ENCODE measurements at regions not wholly inside any gene's neighbourhood (a gene's known extent, or its start where the extent isn't known, plus 50 kb on each side); places are given as distances from the start of the nearest gene placed in this dataset.

GRCh38 chr5:32933692-32934091, 222.6 kb downstream of the NPR3 start:
- no peak overlapping the region for H3K4me3 ChIP-seq (ENCODE audit: low read depth in 1 of 3, low read length in 3 of 3)
- FAIRE-seq (no peak), DNase-seq (no peak)
- 82 to 84% (median 82%) methylated on average over 8 of the region's 8 CpGs for WGBS, 3 donors
- H3K4me1 ChIP-seq (ENCODE audit: control insufficient read depth in 3 of 3, insufficient read depth in 2 of 3, low read depth in 1 of 3, low read length in 2 of 3): no peaks in the 10 kb centered on the region
- no peaks in the 10 kb centered on the region for H3K36me3 ChIP-seq (ENCODE audit: control insufficient read depth in 3 of 3, insufficient read depth in 2 of 3, low read depth in 1 of 3, low read length in 3 of 3)
- H3K27me3 ChIP-seq (ENCODE audit: control insufficient read depth in 3 of 3, insufficient read depth in 3 of 3, low read length in 3 of 3): no peaks in the 10 kb centered on the region
- H3K9me3 ChIP-seq (ENCODE audit: control insufficient read depth in 2 of 2, insufficient read depth in 1 of 2, low read depth in 1 of 2, low read length in 1 of 2): peaks cover 0 to 2% of the 10 kb centered on the region in 2 donors
- no peak overlapping the region for H3K27ac ChIP-seq (ENCODE audit: low read depth in 1 of 3, low read length in 2 of 3)

GRCh38 chr5:32934529-32934928, 223.4 kb downstream of the NPR3 start:
- FAIRE-seq (no peak), DNase-seq (no peak)
- WGBS, 3 donors: 58 to 78% (median 67%) methylated on average over 6 of the region's 6 CpGs

DNA sequence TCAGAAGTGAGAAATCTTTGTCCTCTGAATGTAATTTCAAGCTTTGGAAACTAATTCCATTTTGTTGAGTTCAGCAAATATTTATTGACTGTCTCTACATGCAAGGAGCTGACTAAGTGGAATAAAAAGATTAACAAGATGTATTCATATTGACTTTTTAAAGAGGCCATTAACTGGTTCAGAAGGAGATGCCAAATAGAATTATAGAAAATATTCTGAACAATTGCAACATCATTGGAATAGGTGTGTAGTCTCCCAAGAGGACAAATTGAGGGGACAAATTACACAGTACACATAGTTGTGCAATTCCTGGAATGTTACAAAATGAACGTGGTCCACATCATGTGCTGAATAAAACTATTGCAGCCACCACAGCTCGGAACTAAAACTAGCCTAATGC, 224.2 kb downstream of the NPR3 start:
- DNase-seq: no peak
- no peak for FAIRE-seq
- 66 to 79% (median 76%) methylated on average over 2 of the region's 2 CpGs for WGBS, 3 donors

More at GRCh38 chr5:32934529-32934928, 223.4 kb downstream of the NPR3 start:
- no peaks in the 10 kb centered on the region for H3K4me1 ChIP-seq (ENCODE audit: control insufficient read depth in 3 of 3, insufficient read depth in 2 of 3, low read depth in 1 of 3, low read length in 2 of 3)
- H3K27me3 ChIP-seq (ENCODE audit: control insufficient read depth in 3 of 3, insufficient read depth in 3 of 3, low read length in 3 of 3): no peaks in the 10 kb centered on the region
- H3K4me3 ChIP-seq (ENCODE audit: low read depth in 1 of 3, low read length in 3 of 3): no peak overlapping the region
- peaks cover 0 to 2% of the 10 kb centered on the region in 2 donors for H3K9me3 ChIP-seq (ENCODE audit: control insufficient read depth in 2 of 2, insufficient read depth in 1 of 2, low read depth in 1 of 2, low read length in 1 of 2)
- H3K27ac ChIP-seq (ENCODE audit: low read depth in 1 of 3, low read length in 2 of 3): no peak overlapping the region
- H3K36me3 ChIP-seq (ENCODE audit: control insufficient read depth in 3 of 3, insufficient read depth in 2 of 3, low read depth in 1 of 3, low read length in 3 of 3): no peaks in the 10 kb centered on the region

DNA sequence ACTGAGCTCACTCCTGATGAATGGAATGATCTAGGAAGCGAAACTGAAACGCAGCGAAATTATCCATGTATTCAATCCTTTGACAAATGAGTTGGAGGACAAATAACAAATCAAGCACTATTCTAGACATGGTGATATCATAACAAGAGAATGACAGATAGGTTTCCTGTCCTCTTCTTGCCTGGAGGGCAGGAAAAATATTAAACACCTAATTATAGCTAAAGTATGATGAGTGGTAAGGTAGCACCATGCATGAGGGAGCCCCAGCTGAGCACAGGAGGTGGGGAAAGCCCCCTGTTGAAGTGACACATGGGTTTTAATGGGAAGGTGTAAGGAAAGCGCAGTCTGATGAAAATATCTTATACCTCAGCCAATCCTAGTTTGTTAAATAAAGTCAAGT, 225.2 kb downstream of the NPR3 start:
- Histone ChIP-seq H3K9me3 (ENCODE audit: control insufficient read depth in 2 of 2, insufficient read depth in 1 of 2, low read depth in 1 of 2, low read length in 1 of 2) (no peaks in the 10 kb centered on the region), H3K36me3 (ENCODE audit: control insufficient read depth in 3 of 3, insufficient read depth in 2 of 3, low read depth in 1 of 3, low read length in 3 of 3) (no peaks in the 10 kb centered on the region), H3K27ac (ENCODE audit: low read depth in 1 of 3, low read length in 2 of 3) (no peak overlapping the region), H3K4me3 (ENCODE audit: low read depth in 1 of 3, low read length in 3 of 3) (no peak overlapping the region), H3K4me1 (ENCODE audit: control insufficient read depth in 3 of 3, insufficient read depth in 2 of 3, low read depth in 1 of 3, low read length in 2 of 3) (no peaks in the 10 kb centered on the region), H3K27me3 (ENCODE audit: control insufficient read depth in 3 of 3, insufficient read depth in 3 of 3, low read length in 3 of 3) (no peaks in the 10 kb centered on the region)
- WGBS, 3 donors: 75 to 91% (median 85%) methylated on average over 4 of the region's 4 CpGs
- DNase-seq (no peak), FAIRE-seq (no peak)

More for the DNA sequence above, 224.2 kb downstream of the NPR3 start:
- Histone ChIP-seq H3K9me3 (ENCODE audit: control insufficient read depth in 2 of 2, insufficient read depth in 1 of 2, low read depth in 1 of 2, low read length in 1 of 2) (peaks cover 0 to 1% of the 10 kb centered on the region in 2 donors), H3K27ac (ENCODE audit: low read depth in 1 of 3, low read length in 2 of 3) (no peak overlapping the region), H3K36me3 (ENCODE audit: control insufficient read depth in 3 of 3, insufficient read depth in 2 of 3, low read depth in 1 of 3, low read length in 3 of 3) (no peaks in the 10 kb centered on the region), H3K4me1 (ENCODE audit: control insufficient read depth in 3 of 3, insufficient read depth in 2 of 3, low read depth in 1 of 3, low read length in 2 of 3) (no peaks in the 10 kb centered on the region), H3K27me3 (ENCODE audit: control insufficient read depth in 3 of 3, insufficient read depth in 3 of 3, low read length in 3 of 3) (no peaks in the 10 kb centered on the region), H3K4me3 (ENCODE audit: low read depth in 1 of 3, low read length in 3 of 3) (no peak overlapping the region)

- Histone ChIP-seq H3K27ac (ENCODE audit: low read depth in 1 of 3, low read length in 2 of 3) (no peak overlapping the region), H3K27me3 (ENCODE audit: control insufficient read depth in 3 of 3, insufficient read depth in 3 of 3, low read length in 3 of 3) (no peaks in the 10 kb centered on the region), H3K36me3 (ENCODE audit: control insufficient read depth in 3 of 3, insufficient read depth in 2 of 3, low read depth in 1 of 3, low read length in 3 of 3) (no peaks in the 10 kb centered on the region), H3K9me3 (ENCODE audit: control insufficient read depth in 2 of 2, insufficient read depth in 1 of 2, low read depth in 1 of 2, low read length in 1 of 2) (no peaks in the 10 kb centered on the region), H3K4me1 (ENCODE audit: control insufficient read depth in 3 of 3, insufficient read depth in 2 of 3, low read depth in 1 of 3, low read length in 2 of 3) (no peaks in the 10 kb centered on the region), H3K4me3 (ENCODE audit: low read depth in 1 of 3, low read length in 3 of 3) (no peak overlapping the region)
- FAIRE-seq (no peak), DNase-seq (peak; percentile 0 to 5)
- 54 to 68% (median 58%) methylated on average over 6 of the region's 6 CpGs for WGBS, 3 donors
Measured at GRCh38 chr5:32942225-32942989, 231.3 kb downstream of the NPR3 start.

- H3K27ac ChIP-seq (ENCODE audit: low read depth in 1 of 3, low read length in 2 of 3): no peak overlapping the region
- H3K27me3 ChIP-seq (ENCODE audit: control insufficient read depth in 3 of 3, insufficient read depth in 3 of 3, low read length in 3 of 3): no peaks in the 10 kb centered on the region
- no peaks in the 10 kb centered on the region for H3K9me3 ChIP-seq (ENCODE audit: control insufficient read depth in 2 of 2, insufficient read depth in 1 of 2, low read depth in 1 of 2, low read length in 1 of 2)
- no peak overlapping the region for H3K4me3 ChIP-seq (ENCODE audit: low read depth in 1 of 3, low read length in 3 of 3)
- 57 to 68% (median 61%) methylated on average over 6 of the region's 6 CpGs for WGBS, 3 donors
- no peak for DNase-seq
- H3K4me1 ChIP-seq (ENCODE audit: control insufficient read depth in 3 of 3, insufficient read depth in 2 of 3, low read depth in 1 of 3, low read length in 2 of 3): no peaks in the 10 kb centered on the region
- no peak for FAIRE-seq
- H3K36me3 ChIP-seq (ENCODE audit: control insufficient read depth in 3 of 3, insufficient read depth in 2 of 3, low read depth in 1 of 3, low read length in 3 of 3): no peaks in the 10 kb centered on the region
Measured at GRCh38 chr5:32949286-32949970, 238.3 kb downstream of the NPR3 start.

- no peak for DNase-seq
- Histone ChIP-seq H3K27ac (ENCODE audit: low read depth in 1 of 3, low read length in 2 of 3) (no peak overlapping the region), H3K4me1 (ENCODE audit: control insufficient read depth in 3 of 3, insufficient read depth in 2 of 3, low read depth in 1 of 3, low read length in 2 of 3) (no peaks in the 10 kb centered on the region), H3K4me3 (ENCODE audit: low read depth in 1 of 3, low read length in 3 of 3) (no peak overlapping the region), H3K36me3 (ENCODE audit: control insufficient read depth in 3 of 3, insufficient read depth in 2 of 3, low read depth in 1 of 3, low read length in 3 of 3) (no peaks in the 10 kb centered on the region), H3K27me3 (ENCODE audit: control insufficient read depth in 3 of 3, insufficient read depth in 3 of 3, low read length in 3 of 3) (no peaks in the 10 kb centered on the region), H3K9me3 (ENCODE audit: control insufficient read depth in 2 of 2, insufficient read depth in 1 of 2, low read depth in 1 of 2, low read length in 1 of 2) (no peaks in the 10 kb centered on the region)
- no peak for FAIRE-seq
Measured at GRCh38 chr5:32951003-32951402, 239.9 kb downstream of the NPR3 start.

- DNase-seq: no peak
Measured at GRCh38 chr5:32951878-32952277, 240.8 kb downstream of the NPR3 start.

More at GRCh38 chr5:32951878-32952277, 240.8 kb downstream of the NPR3 start:
- no peak for FAIRE-seq
- H3K36me3 ChIP-seq (ENCODE audit: control insufficient read depth in 3 of 3, insufficient read depth in 2 of 3, low read depth in 1 of 3, low read length in 3 of 3): no peaks in the 10 kb centered on the region
- no peak overlapping the region for H3K4me3 ChIP-seq (ENCODE audit: low read depth in 1 of 3, low read length in 3 of 3)
- H3K4me1 ChIP-seq (ENCODE audit: control insufficient read depth in 3 of 3, insufficient read depth in 2 of 3, low read depth in 1 of 3, low read length in 2 of 3): no peaks in the 10 kb centered on the region
- H3K27me3 ChIP-seq (ENCODE audit: control insufficient read depth in 3 of 3, insufficient read depth in 3 of 3, low read length in 3 of 3): no peaks in the 10 kb centered on the region
- H3K27ac ChIP-seq (ENCODE audit: low read depth in 1 of 3, low read length in 2 of 3): no peak overlapping the region
- H3K9me3 ChIP-seq (ENCODE audit: control insufficient read depth in 2 of 2, insufficient read depth in 1 of 2, low read depth in 1 of 2, low read length in 1 of 2): no peaks in the 10 kb centered on the region
- 82 to 91% (median 87%) methylated on average over 2 of the region's 2 CpGs for WGBS, 3 donors

Measured in small intestine (tissue), 7 donors.